Stimulated activated CD4-positive, alpha-beta T cell treated with anti-CD3 and anti-CD28 coated beads, Interleukin-15, amount 100 ng/mL, for 24 hours (primary cell): ENCODE measurements at regions not wholly inside any gene's neighbourhood (a gene's known extent, or its start where the extent isn't known, plus 50 kb on each side); places are given as distances from the start of the nearest gene placed in this dataset.

ENCODE experiments used
- DNase-seq: peaks from one replicate; pipeline ENCODE4 v3.0.0-alpha.2; 2020

DNA sequence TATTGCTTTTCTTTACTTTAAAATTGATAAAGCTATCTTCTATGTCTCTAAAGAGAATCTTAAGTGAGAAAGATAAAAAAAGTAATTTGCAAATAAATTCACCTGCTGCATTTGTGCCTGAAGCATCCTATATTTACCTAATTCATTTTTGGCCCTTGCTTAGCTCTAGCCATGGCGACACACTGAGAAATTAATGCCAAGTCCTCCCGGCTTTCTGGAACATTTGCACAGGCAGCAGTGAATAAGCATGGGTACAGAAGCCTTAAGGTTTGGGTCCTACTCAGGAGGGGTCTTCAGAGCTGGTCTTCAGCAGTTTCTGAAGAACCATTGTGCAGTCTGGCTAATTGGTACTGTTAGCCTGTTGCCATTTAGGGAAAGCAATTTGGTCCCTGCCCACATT is 73.9 kb upstream of the ZEB2 start:
- DNase-seq: no peak

DNA sequence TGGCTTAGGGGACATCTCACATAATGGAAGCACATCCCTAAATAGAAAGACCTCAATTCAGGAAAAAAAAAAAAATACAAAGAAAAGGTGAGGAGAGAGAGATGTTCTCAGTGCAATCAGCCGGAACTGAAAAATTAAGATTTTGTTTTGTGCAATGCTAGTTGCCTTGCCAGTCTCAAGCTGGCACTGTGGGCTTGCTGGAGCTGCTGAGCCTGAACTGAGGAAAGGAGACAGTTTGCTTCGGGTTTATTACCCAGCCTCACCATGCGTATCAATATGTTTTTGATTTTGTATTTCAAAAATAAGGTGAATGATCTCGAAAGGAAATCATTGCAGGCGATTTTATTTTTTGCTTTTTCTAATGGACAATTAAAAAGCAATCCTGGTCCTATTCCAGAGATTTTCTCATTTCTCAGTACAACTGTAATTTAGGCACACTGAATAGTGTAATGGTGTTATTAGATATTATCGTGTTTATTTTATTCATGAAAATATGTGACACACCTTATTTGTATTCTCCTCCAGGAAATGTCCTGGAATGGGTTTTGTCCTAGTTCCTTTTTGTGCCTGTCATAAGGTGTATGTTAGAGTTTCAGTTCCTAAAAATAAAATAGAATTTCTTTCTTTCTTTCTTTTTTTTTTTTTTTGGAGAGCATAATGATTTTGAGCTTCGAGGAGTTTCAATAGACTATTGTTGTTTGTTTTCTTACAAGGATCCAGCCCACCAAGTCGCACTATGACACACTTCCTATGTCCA is 72.8 kb upstream of the ZEB2 start:
- no peak for DNase-seq

DNA sequence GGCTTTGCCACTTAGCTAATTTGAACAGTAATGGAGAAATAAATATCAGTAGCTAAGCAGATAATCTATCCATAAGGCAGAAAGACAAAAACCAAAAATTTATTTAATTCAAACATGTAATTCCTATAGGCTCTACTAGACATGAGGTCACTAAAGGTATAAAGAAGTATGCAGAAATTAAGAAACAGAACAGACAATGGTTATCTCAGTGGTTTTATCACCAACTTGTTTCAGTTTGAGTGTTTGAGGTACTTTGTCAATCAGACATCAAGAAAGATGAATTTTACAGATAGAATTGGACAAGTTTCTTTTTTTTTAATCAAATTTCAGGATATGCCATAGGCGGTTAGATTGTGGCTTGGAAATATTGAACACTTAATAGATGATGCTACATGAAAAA is 67.4 kb upstream of the ZEB2 start:
- no peak for DNase-seq

DNA sequence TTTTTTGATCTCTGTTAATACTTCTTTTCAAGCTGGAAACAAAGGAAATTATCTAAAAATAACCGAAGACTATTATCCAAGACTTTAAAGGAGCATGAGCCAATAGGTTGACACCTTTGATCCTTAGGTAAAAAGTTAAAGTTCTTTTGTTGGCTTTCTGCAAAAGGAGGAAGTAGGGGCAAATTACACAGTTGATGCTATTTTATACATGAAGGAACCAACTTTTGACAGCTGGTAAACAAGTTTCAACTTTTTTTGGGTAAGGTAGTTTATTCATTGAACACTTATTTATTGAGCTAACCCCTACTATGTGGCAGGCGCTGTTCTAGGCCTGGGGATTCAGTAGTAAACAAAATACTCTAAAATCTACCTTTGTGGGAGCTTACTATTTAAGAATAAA is 66.6 kb upstream of the ZEB2 start:
- no peak for DNase-seq

DNA sequence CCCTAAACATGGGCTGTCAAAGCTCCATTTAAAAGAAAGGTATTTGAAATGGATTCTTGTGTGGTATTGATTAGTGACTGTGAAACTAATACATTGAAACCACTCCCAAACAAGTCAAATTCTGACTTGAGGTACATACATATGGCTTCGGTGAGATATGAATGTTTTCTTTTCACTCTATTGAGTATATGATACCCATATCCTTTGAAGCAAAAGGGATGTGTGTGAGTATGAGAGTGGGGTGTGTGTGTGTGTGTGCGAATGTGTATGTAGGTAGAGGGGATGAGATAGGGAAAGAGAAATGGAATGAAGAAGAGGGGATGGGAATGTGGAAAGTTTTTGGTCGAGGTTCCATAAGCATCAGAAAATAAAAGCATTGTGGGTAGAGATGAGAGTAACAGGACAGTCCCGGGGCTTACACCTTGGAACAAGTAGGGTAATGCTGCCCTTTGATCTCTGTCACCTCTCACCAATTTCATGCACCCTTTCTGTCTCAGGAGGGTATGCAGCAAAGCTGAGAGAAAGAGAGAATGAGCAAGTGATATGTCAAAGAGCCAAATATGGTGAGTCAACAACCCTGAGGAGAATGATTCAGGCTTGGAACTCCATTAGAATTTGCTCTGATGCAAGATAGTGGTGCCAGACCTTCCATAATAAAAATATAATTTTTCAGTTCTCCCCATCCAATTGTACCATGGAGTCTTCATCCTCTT is 64.0 kb upstream of the ZEB2 start:
- peak; percentile 1 for DNase-seq

DNA sequence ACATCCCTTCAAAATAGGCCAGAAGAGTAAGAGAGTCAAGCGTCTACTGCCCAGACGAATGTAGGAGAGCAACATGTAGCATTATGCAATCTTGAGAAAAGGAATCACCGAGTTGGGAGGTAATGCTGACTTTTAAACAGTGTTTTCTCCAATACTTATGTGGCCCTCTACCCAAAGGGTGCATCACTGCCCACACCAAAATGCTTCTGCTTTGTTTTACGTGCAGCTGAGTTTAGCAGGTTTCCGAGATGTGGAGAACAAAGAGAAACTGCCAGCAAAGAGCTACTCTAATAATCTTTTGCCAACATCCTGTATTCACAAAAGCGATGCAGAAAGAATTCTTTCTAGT is 63.4 kb upstream of the ZEB2 start:
- DNase-seq: no peak

DNA sequence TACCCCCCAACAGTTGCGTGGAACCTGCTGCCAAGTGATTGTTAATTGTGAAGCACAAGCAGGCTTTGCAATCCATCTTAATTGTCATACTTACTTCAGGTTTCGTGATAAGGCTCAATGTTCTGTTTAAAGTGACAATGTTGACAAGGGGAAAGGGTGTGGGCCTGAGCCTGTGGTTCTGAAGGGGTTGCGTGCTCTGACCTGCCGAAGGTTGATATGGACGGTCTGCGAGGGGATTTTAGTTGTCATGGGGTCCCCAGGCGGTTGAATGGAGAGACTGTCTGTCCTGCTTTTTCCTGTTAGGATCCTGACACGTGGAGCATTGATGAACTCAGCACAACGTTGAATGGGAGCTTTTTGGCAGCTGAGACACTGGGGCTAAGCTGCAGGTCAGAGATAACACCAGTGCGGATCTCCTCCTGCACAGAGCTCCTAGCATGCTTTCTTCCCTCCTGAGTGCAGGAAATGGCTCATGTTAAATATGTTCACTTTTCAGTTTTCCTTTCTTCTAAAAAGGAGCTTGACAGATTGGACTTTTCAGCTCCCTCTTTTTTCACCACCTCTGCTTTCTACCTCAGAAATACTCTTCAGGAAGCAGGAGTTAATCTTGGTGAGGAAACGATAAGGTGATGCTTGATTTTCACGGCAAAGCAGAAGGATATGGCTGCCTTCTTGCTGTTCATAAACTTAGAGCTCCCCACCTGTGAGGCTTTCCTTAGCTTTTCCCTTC is 62.9 kb upstream of the ZEB2 start:
- DNase-seq: no peak

DNA sequence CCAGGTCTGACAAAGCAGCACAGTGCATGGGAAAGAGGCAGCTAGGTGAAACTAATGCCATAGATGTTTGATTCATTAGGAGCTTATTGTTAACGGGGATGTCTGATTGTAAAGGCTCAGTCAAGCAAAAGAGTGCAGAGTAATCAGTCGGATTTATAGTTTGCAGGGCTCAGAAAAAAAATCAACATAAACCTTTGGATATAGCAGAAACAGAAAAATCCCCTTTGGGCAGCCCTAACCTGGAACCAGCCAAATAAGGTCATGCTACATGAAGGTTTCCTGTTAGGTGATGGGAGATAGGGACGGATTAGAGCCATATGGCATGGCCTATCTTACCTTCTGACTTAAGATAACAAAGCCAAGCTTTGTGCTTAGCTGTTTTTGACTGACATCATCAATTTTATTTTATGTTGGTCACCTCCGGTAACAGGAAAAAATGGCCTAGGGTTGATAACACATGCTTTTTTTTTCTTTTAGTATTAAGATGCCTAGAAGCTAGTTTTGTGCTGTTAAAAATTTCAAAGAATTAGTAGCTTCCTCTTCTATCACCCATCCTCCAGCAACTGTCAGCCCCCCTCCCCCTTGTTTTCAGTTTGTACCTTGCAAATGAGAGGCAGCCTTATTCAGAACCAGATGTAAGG is 60.7 kb upstream of the ZEB2 start:
- no peak for DNase-seq

DNA sequence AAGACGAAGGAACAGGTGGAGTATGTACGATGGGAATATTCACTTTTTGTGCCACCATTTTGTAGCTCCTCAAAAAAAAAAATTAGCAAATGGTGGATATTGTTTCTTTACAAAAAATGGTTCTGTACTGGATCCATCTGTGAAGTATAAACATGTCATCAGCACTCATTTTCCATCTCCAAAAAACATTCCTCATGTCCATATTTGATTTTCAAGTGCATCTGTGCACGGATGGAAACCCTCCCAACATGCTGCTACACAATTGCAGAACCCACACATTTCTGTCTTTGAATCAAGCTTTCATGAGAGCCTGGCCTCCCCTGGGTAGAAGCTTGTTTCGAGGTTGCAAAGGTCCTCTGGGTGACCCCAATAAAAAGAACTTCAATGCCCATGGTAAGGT is 59.6 kb upstream of the ZEB2 start:
- no peak for DNase-seq

DNA sequence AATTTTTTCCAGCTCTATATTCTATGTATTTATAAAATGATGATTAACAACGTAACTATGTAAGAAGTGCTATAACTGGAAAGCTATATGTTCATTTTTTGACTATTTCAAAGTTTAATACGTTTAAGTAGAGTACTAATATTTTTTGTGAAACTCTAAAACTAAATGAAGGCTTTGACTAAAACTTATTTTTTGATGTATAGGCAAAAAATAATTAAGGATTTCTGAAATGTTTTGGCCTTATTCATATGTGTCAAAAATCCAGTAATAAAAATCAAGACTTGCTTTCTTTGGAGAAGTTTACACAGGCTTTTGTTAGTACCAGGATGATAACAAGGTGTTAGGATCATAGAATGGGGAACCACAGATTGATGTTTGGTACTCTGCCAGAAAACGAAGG is 58.2 kb upstream of the ZEB2 start:
- DNase-seq: no peak

DNA sequence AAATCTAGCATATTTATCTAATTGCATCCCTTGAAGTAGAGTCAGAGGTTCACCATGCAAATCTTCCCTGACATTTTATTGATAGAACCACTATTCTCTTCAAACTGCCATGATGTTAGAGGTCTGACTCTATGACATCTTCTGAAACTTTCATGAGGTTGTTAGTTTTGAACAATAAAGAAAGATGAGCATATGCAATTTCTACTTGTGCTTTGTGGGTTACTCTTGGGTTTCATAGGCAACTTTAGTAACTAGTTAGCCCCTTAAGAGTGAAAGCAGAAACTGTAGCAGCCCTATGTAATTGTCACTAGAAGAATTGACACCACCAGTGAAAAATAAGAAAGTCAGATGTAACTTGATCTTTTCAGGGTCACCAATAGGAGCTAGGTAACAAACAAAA is 53.1 kb upstream of the ZEB2 start:
- no peak for DNase-seq

DNA sequence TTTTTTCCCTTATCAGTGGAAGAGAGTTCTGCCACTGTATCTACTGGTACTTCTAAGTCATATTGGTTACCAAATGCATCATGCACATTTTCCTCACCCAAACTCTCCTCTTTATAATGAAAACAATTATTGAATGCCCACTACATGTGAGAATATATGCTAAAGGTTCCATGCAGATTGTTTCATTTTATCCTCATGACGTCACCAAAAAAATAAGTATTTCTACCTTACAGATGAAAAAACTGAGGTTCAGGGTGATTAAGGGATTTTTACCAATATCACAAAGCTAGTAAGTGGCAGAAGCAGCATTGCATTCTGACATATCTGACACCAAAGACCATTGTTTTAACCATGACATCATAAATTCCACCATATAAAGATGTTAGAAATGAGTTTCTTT is 51.9 kb upstream of the ZEB2 start:
- no peak for DNase-seq

DNA sequence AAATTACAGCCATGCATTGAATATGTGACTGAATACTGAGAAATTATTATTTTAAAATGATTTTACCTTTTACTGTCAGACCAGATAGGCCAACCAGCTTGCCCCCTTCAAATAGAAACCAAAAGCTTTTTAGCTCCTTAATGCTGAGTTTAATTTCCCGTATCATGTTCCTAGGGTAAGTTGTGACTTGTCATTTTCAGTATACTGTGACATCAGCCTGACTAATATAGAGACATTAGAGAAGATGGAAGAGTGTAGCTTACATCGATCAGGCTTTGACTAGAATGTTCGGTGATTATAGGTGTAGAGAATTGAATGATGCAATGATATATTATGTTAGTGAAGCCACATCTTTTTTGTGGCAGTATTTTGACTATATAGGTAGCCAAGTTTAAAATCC is 50.6 kb upstream of the ZEB2 start:
- DNase-seq: no peak
